Lung (tissue), 11 donors: ENCODE measurements at regions not wholly inside any gene's neighbourhood (a gene's known extent, or its start where the extent isn't known, plus 50 kb on each side); places are given as distances from the start of the nearest gene placed in this dataset.

Experiments used
- ATAC-seq: fragments of 200-7000 bp; cut with Tn5 transposase; one replicate; pipeline ENCODE4 v1.9.1; 2020; ENCODE audit warnings: moderate number of reproducible peaks; ENCODE audit not compliant: insufficient read depth, low FRiP score
- DNase-seq, 3 donors: peaks; one replicate each; pipeline ENCODE4 v3.0.0-alpha.2; 2013 to 2017
- H3K27ac ChIP-seq, 2 donors: one replicate each; pipeline ENCODE4 v1.5.1; 2013; ENCODE audit warnings: mild to moderate bottlenecking in 2 of 2, moderate library complexity in 2 of 2, control low read depth in 1 of 2, inconsistent platforms in 1 of 2, low read depth in 1 of 2, low read length in 1 of 2
- H3K27me3 ChIP-seq, 3 donors: one replicate each; pipeline ENCODE4 v1.5.1; 2013; ENCODE audit warnings: low read length in 2 of 3; ENCODE audit not compliant: control insufficient read depth in 3 of 3, insufficient read depth in 3 of 3
- H3K36me3 ChIP-seq, 4 donors: one replicate each; pipeline ENCODE4 v1.5.1; 2013; ENCODE audit warnings: low read length in 4 of 4, mild to moderate bottlenecking in 1 of 4, moderate library complexity in 1 of 4; ENCODE audit not compliant: control insufficient read depth in 4 of 4, insufficient read depth in 4 of 4
- H3K4me1 ChIP-seq, 5 donors: one replicate each; pipeline ENCODE4 v1.5.1; 2013; ENCODE audit warnings: low read length in 5 of 5, mild to moderate bottlenecking in 2 of 5, moderate library complexity in 1 of 5; ENCODE audit not compliant: control insufficient read depth in 5 of 5, insufficient read depth in 5 of 5
- H3K4me3 ChIP-seq: one replicate; pipeline ENCODE4 v1.5.1; 2013; ENCODE audit warnings: mild to moderate bottlenecking, control low read depth, moderate library complexity
- H3K9ac ChIP-seq, 2 donors: one replicate each; pipeline ENCODE4 v1.5.1; 2013; ENCODE audit warnings: low read length in 2 of 2, control low read depth in 1 of 2; ENCODE audit not compliant: insufficient read depth in 1 of 2
- H3K9me3 ChIP-seq, 4 donors: one replicate each; pipeline ENCODE4 v1.5.1; 2013; ENCODE audit warnings: low read length in 3 of 4, mild to moderate bottlenecking in 1 of 4, moderate library complexity in 1 of 4; ENCODE audit not compliant: control insufficient read depth in 4 of 4, insufficient read depth in 3 of 4
- CTCF ChIP-seq: IDR thresholded peaks from 2 replicates; pipeline ENCODE4 v1.5.1; 2012; ENCODE audit warnings: mild to moderate bottlenecking; ENCODE audit errors: control extremely low read depth, extremely low read depth
- WGBS, 2 donors: extraction: QIAGEN DNeasy Blood & Tissue Kit; methylation state at CpG; one replicate each; pipeline ENCODE4 v1.1.7; 2013; 5-methylcytosine and 5-hydroxymethylcytosine counted together
- donor health status: control.
- donor health status: control.
- donor health status: Bipolar disorder and iron deficiency.
- donor health status: healthy.
- donor health status: DM: yes; HTN: yes; CAD: no.

DNA sequence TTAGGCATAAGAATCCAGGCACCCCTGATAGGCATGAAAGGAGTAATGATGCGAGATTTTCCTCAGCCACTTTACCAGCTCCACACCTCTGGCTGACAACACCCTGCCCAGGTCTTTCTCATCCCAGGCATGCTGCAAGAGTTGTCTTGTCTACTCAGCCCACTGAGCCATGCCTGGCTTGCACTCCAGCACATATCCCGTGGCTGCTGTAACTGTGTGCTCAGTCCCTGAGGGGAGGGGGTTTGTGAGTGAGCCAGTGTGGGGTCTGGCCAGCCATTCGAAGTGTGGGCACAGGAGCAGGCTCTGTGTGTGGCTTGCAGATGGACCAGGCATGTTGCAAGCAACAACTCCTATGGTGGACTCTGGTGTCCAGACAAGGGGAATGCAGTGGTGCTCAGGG lies 529.6 kb downstream of the ADGRL2 start:
- H3K4me1 ChIP-seq, result no peaks in the 10 kb centered on the region
- WGBS, 2 donors, result 87% methylated on average over 3 of the region's 3 CpGs
- no peak for ATAC-seq

GRCh38 chr1:82329226-82329625 lies 528.5 kb downstream of the ADGRL2 start:
- H3K27ac ChIP-seq, result no peak overlapping the region
- no peaks in the 10 kb centered on the region for H3K27me3 ChIP-seq
- no peak for TF ChIP-seq CTCF
- ATAC-seq, result no peak
- peaks cover 0 to 7% (median 1%) of the 10 kb centered on the region in 4 donors for H3K9me3 ChIP-seq
- no peaks in the 10 kb centered on the region for H3K4me1 ChIP-seq
- no peak overlapping the region for H3K9ac ChIP-seq
- WGBS, 2 donors, result 88 to 90% methylated on average over 6 of the region's 6 CpGs
- H3K4me3 ChIP-seq, result no peak overlapping the region
- H3K36me3 ChIP-seq, result no peaks in the 10 kb centered on the region
- DNase-seq, result no peak

More for the DNA sequence above, 529.6 kb downstream of the ADGRL2 start:
- H3K9me3 ChIP-seq, result peaks cover 0 to 7% (median 1%) of the 10 kb centered on the region in 4 donors
- no peak overlapping the region for H3K9ac ChIP-seq
- no peak for DNase-seq
- H3K27me3 ChIP-seq, result no peaks in the 10 kb centered on the region
- no peaks in the 10 kb centered on the region for H3K36me3 ChIP-seq
- H3K4me3 ChIP-seq, result no peak overlapping the region
- TF ChIP-seq CTCF, result no peak
- no peak overlapping the region for H3K27ac ChIP-seq

DNA sequence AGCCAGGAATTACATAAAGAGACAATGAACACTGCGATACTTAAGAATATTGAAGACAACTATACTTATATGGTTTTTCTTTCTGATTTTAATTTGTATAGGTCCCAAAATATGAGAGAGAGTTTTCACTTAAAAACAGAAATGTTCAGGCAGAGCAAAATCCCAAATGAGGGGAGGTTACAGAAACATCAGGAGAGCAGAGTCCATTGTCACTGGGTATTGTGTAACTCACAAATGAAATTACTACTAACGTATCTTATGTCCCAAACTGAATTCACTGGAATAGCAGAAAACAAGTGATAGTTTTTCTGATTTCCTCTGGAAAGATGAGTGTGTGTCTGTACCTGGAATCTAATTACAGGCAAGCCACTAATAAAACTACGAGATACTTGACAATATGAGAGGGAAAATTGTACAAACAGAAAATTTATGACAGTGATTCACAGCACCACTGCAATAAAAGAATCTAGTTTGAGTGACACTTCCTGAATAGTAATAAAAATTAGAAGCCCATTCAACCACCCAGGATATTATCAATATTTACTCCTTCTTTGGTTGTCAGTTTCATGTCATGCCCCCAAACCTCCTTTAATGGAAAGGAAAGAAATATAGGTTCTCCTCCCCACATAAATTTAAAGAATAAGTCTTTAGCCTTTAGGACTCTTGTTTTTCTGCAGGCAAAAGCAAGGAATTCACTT lies 522.6 kb downstream of the ADGRL2 start:
- no peak for DNase-seq
- H3K27me3 ChIP-seq, result no peaks in the 10 kb centered on the region
- 91 to 94% methylated on average over 3 of the region's 3 CpGs for WGBS, 2 donors
- no peak overlapping the region for H3K4me3 ChIP-seq
- TF ChIP-seq CTCF, result no peak
- no peak for ATAC-seq
- H3K4me1 ChIP-seq, result no peaks in the 10 kb centered on the region
- H3K36me3 ChIP-seq, result no peaks in the 10 kb centered on the region
- H3K27ac ChIP-seq, result no peak overlapping the region
- peaks cover 0 to 2% (median 0%) of the 10 kb centered on the region in 4 donors for H3K9me3 ChIP-seq
- H3K9ac ChIP-seq, result no peak overlapping the region

DNA sequence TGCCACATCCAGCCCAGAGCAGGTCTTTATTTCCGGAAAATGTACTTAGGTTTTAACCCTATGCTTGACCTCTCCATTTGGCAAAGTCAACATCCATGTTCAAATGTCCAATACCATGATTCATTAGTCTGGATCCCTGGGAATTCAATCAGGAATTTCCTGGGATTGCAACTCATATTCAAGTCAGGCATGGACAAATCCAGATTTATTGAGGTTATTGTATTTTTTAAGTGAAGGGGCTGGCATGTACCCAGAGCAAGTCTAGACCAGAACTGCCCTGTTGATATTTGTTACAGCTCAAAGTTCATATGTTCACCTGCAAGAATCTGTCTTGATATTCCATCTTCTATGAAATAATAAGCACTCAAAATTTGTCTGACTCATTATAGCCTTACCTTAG lies 521.1 kb downstream of the ADGRL2 start:
- TF ChIP-seq CTCF, result no peak
- H3K27ac ChIP-seq, result no peak overlapping the region

More for the DNA sequence above, 521.1 kb downstream of the ADGRL2 start:
- Histone ChIP-seq H3K9me3 (peaks cover 0 to under 1% (median 0%) of the 10 kb centered on the region in 4 donors), H3K36me3 (no peaks in the 10 kb centered on the region), H3K9ac (no peak overlapping the region), H3K27me3 (no peaks in the 10 kb centered on the region), H3K4me1 (no peaks in the 10 kb centered on the region), H3K4me3 (no peak overlapping the region)
- 84 to 90% methylated on average over 1 of the region's 1 CpG for WGBS, 2 donors
- ATAC-seq, result no peak
- DNase-seq, result no peak
